Tibial artery (tissue), 4 donors: ENCODE measurements at regions not wholly inside any gene's neighbourhood (a gene's known extent, or its start where the extent isn't known, plus 50 kb on each side); places are given as distances from the start of the nearest gene placed in this dataset.
"Not testable (repeated sequence)": the region's sequence is repeated elsewhere in the genome, so short reads cannot be mapped to it uniquely, and the experiment has no call there.

Experiments used
- DNase-seq, 2 donors: peaks; one replicate each; pipeline ENCODE4 v3.0.0-alpha.2; 2019
- H3K27ac ChIP-seq, 2 donors: fragments of 200-600 bp; sonication (generic) in 1 of 2; 1 replicate in 1 of 2; 2 replicates in 1 of 2; pipeline ENCODE4 v1.5.1; 2018 to 2019; ENCODE audit warnings: mild to moderate bottlenecking in 1 of 2
- H3K27me3 ChIP-seq, 2 donors: fragments of 200-600 bp; sonication (generic) in 1 of 2; one replicate each; pipeline versions ENCODE4 v1.5.1 to v1.6.0; 2016 to 2019
- H3K36me3 ChIP-seq, 3 donors: fragments of 200-600 bp; sonication (generic) in 2 of 3; one replicate each; pipeline ENCODE4 v1.5.1; 2016 to 2019; ENCODE audit warnings: mild to moderate bottlenecking in 2 of 3
- H3K4me1 ChIP-seq, 4 donors: fragments of 200-600 bp; sonication (generic) in 2 of 4; 1 replicate in 3 of 4; 2 replicates in 1 of 4; pipeline ENCODE4 v1.5.1; 2016 to 2019
- H3K4me3 ChIP-seq, 2 donors: fragments of 200-600 bp; sonication (generic) in 1 of 2; 1 replicate in 1 of 2; 2 replicates in 1 of 2; pipeline ENCODE4 v1.5.1; 2018 to 2019; ENCODE audit warnings: mild to moderate bottlenecking in 2 of 2
- H3K9me3 ChIP-seq, 3 donors: fragments of 200-600 bp; sonication (generic) in 1 of 3; one replicate each; pipeline ENCODE4 v1.5.1; 2016 to 2019
- CTCF ChIP-seq, 2 experiments: fragments of 200-600 bp in 1 of 2; fragments of 450-650 bp in 1 of 2; IDR thresholded peaks; one replicate each; pipeline ENCODE4 v1.5.1; 2017 to 2019; ENCODE audit warnings: antibody characterized with exemption in 2 of 2, mild to moderate bottlenecking in 1 of 2, moderate library complexity in 1 of 2
- intact Hi-C: fragments of 100-400 bp; cut with DNase I; formaldehyde crosslinking; loops from one replicate; pipeline ENCODE4 v1.15.0; 2023; ENCODE audit warnings: low total_unique reads

DNA sequence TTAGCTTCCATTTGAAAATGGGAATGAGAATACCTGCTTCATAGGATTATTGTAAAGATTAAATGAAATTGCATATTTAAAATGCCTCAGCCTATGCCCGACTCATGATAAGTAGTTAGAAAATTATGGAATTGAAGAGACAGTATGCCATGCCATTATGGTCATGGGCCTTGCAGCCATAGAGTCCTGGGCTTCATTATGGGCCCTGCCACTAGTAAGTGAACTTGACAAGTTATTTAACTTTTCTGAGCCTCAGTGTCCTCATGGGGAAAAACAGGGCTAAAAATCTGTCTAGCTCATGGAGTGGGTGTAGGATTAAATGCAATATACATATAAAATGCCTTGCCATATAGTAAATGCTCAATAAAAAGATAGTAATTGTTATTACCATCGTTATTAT is 133.2 kb downstream of the NPIPB5 start:
- DNase-seq, result no peak
- no peak overlapping the region for H3K4me3 ChIP-seq
- H3K27ac ChIP-seq, result no peak overlapping the region
- H3K36me3 ChIP-seq, result no peaks in the 10 kb centered on the region
- H3K4me1 ChIP-seq, result no peaks in the 10 kb centered on the region
- H3K27me3 ChIP-seq, result peaks cover 0 to 10% of the 10 kb centered on the region in 2 donors
- TF ChIP-seq CTCF (IDR thresholded peaks at IDR 0.05), result no peak
- intact Hi-C loops, result no loop called here
- no peaks in the 10 kb centered on the region for H3K9me3 ChIP-seq

DNA sequence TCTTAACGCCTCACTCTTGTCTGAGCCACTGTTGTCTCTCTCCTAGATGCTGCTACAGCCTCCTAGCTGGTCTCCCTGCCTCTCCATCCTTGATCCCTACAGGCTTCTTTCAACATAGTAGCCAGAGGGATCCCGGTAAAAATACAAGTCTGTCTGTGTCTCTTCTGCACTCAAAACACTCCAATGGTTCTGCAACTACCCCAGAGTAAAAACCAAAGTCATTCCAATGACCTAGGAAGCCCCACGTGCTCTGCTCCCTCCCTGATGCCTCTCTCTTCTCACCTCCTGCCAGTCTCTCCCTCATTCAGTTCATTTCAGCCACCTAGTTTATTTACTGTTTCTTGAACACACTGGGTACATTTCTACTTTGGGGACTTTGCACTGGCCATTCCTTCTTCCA is 135.2 kb downstream of the NPIPB5 start:
- intact Hi-C loops, result no loop called here
- no peak for DNase-seq
- Histone ChIP-seq H3K4me3 (no peak overlapping the region), H3K9me3 (no peaks in the 10 kb centered on the region), H3K27ac (no peak overlapping the region), H3K36me3 (no peaks in the 10 kb centered on the region), H3K27me3 (peaks cover 0 to 10% of the 10 kb centered on the region in 2 donors), H3K4me1 (no peaks in the 10 kb centered on the region)
- TF ChIP-seq CTCF (IDR thresholded peaks at IDR 0.05), result no peak

DNA sequence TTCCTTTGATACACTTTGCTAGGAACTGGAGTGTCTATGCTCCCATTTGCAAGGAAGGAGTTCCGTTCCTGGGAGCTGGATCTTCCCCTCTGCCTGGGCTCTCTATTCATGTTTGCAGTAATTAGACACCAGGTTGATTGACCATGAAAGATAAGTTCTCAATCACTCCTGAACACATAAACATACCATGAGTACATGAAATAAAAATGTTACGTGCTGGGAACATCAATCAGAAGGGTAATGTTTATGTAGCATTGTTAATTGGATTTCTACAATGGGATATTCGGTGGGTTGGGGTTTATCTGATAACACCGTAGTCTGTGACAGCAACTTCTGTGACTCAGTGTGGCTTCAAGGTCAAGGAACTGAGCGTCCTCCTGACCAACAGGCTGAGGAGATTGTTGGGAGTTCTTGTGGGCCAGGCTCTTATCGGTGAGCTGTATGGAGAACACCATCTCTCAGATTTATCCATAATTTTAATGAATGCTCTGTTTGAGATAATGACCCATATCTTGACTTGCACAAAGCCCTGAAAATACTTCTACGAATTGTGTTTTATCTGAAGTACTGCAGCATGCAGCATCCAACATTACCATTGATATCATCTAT is 136.4 kb downstream of the NPIPB5 start:
- no peak overlapping the region for H3K27ac ChIP-seq
- DNase-seq, result no peak
- peaks cover 0 to 3% (median 0%) of the 10 kb centered on the region in 3 donors for H3K9me3 ChIP-seq
- H3K4me3 ChIP-seq, result no peak overlapping the region
- H3K36me3 ChIP-seq, result no peaks in the 10 kb centered on the region
- H3K27me3 ChIP-seq, result peaks cover 0 to 14% of the 10 kb centered on the region in 2 donors
- no peak for TF ChIP-seq CTCF (IDR thresholded peaks at IDR 0.05)
- intact Hi-C loops, result no loop called here
- H3K4me1 ChIP-seq, result no peaks in the 10 kb centered on the region

DNA sequence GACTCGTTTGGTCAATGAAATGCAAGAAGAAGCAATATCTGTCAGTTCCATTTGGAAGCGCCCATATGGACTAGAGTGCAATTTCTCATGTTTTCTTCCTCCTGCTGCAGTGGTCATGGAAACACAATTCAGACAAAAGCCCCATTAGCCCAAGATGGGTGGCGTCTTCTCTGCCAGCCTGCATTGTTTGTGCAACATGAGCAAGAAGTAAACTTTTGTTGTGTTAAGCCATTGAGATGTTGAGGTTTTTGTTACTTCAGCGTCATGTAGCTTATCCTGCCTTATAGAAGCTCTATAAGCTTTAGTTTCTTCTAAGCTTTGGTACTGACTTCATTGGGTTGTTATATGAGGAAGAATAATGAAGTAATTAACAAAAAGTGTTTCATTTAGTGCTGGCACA is 137.4 kb downstream of the NPIPB5 start:
- H3K36me3 ChIP-seq, result no peaks in the 10 kb centered on the region
- peaks cover 0 to 3% (median 0%) of the 10 kb centered on the region in 3 donors for H3K9me3 ChIP-seq
- no peak overlapping the region for H3K27ac ChIP-seq
- H3K27me3 ChIP-seq, result peaks cover 0 to 14% of the 10 kb centered on the region in 2 donors
- no peak for DNase-seq
- no peak for TF ChIP-seq CTCF (IDR thresholded peaks at IDR 0.05)
- intact Hi-C loops, result no loop called here
- H3K4me1 ChIP-seq, result no peaks in the 10 kb centered on the region
- no peak overlapping the region for H3K4me3 ChIP-seq

GRCh38 chr16:22648941-22649340 is 138.2 kb downstream of the NPIPB5 start:
- TF ChIP-seq CTCF (IDR thresholded peaks at IDR 0.05), result no peak
- no peaks in the 10 kb centered on the region for H3K36me3 ChIP-seq
- peaks cover 0 to 3% (median 0%) of the 10 kb centered on the region in 3 donors for H3K9me3 ChIP-seq
- no peak overlapping the region for H3K27ac ChIP-seq
- no peak for DNase-seq
- intact Hi-C loops, result no loop called here
- no peak overlapping the region for H3K4me3 ChIP-seq
- no peaks in the 10 kb centered on the region for H3K4me1 ChIP-seq
- H3K27me3 ChIP-seq, result peaks cover 0 to 14% of the 10 kb centered on the region in 2 donors

DNA sequence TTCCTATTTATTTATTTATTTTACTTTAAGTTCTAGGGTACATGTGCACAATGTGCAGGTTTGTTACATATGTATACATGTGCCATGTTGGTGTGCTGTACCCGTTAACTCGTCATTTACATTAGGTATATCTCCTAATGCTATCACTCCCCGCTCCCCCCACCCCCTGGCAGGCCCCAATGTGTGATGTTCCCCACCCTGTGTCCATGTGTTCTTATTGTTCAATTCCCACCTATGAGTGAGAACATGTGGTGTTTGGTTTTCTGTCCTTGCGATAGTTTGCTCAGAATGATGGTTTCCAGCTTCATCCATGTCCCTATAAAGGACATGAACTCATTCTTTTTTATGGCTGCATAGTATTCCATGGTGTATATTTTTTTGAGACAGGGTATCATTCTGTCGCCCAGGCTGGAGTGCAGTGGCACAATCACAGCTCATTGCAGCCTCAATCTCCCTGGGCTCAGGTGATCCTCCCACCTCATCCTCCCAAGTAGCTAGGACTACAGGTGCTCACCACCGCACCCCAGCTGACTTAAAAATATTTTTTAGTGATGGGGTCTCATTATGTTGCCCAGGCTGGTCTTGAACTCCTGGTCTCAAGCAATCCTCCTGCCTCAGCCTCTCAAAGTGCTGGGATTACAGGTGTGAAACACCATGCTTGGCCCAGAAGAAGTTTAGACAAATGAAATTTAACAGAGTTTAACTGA is 140.6 kb downstream of the NPIPB5 start:
- H3K4me1 ChIP-seq, H3K9me3 ChIP-seq, H3K27ac ChIP-seq, intact Hi-C loops, H3K36me3 ChIP-seq, DNase-seq, H3K4me3 ChIP-seq: not testable (repeated sequence)
- peaks cover 0 to 14% of the 10 kb centered on the region in 2 donors for H3K27me3 ChIP-seq
